Fibroblast of the aortic adventitia (primary cell): ENCODE measurements at regions not wholly inside any gene's neighbourhood (a gene's known extent, or its start where the extent isn't known, plus 50 kb on each side); places are given as distances from the start of the nearest gene placed in this dataset.

Source experiments
- DNase-seq: peaks from one replicate; pipeline ENCODE4 v3.0.0-alpha.2; 2010; ENCODE audit warnings: low read depth
- H3K4me3 ChIP-seq: 2 replicates; pipeline ENCODE4 v1.5.1; 2011; ENCODE audit warnings: low read depth, mild to moderate bottlenecking, control low read depth, low read length, moderate library complexity
- CTCF ChIP-seq: IDR thresholded peaks from 2 replicates; pipeline ENCODE4 v1.5.1; 2011; ENCODE audit warnings: mild to moderate bottlenecking, low read length, control low read depth, inconsistent platforms; ENCODE audit not compliant: insufficient read depth

DNA sequence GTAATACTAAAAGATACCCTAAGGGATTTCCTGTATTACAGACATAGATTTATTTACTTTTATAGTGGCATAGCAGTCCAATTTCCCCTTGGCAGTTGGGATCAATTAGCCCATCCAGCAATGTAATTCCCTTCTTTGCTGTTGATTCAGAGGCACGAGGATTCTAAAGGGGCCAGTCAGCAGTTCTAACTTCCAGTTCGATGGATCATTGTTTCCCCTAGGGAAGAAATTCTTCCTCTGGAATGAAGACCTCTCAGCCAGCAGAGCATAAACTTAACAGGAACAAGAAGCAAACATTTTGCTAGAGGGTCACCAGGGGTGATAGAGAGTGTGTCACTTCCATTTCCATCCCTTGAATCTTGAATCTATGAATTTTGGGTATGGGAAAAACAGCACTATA, 395.7 kb upstream of the NOVA1 start:
- DNase-seq: peak; percentile 2
- TF ChIP-seq CTCF: no peak
- no peak overlapping the region for H3K4me3 ChIP-seq

- H3K4me3 ChIP-seq: no peak overlapping the region
- DNase-seq: no peak
- TF ChIP-seq CTCF: no peak
Measured at GRCh38 chr14:26995301-26995700, 397.5 kb upstream of the NOVA1 start.

GRCh38 chr14:26996246-26996645, 398.4 kb upstream of the NOVA1 start:
- DNase-seq: no peak
- no peak for TF ChIP-seq CTCF
- no peak overlapping the region for H3K4me3 ChIP-seq

- no peak overlapping the region for H3K4me3 ChIP-seq
- DNase-seq: no peak
- no peak for TF ChIP-seq CTCF
Measured at GRCh38 chr14:27002179-27002578, 404.3 kb upstream of the NOVA1 start.

DNA sequence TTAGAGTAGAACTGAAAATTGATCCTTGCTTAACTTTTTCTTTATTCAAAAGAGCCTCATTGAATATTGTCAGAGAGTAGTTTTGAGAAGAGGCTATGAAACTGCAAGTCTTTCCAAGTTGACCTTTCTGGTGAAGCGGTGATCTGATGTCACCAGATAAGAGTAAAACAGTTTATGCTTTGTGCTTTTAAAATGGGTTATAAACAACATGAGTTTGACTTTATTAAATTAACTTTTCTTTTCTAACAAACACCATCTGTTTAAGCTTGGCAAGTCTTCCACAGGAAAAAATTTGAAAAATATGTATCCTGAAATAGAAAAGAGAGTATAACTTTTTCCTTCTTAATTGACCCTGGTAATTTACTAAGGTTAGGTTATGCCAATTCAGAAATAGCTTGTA, 408.7 kb upstream of the NOVA1 start:
- no peak for DNase-seq
- no peak overlapping the region for H3K4me3 ChIP-seq
- no peak for TF ChIP-seq CTCF

DNA sequence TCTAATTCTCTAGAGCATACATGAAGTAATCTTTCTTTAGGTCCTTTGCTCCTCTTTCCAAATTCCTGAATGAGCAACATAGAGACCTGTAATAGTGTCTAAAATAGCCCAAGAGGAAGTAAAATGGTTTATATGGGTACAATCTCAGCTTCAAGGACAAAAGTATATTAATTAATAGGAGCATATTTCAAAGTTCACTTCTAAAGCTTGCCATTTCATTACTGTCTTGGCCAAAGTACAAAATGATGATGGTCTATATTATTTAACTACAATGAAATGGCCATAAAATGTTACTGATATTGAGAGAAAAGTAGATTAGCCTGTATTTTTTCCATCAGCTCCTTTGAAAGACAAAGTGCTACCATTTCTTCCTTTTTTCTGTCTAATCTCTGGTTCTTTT, 410.4 kb upstream of the NOVA1 start:
- no peak for TF ChIP-seq CTCF
- no peak for DNase-seq

GRCh38 chr14:27012641-27013040, 414.8 kb upstream of the NOVA1 start:
- no peak for TF ChIP-seq CTCF
- no peak for DNase-seq
- no peak overlapping the region for H3K4me3 ChIP-seq

More for the DNA sequence above, 410.4 kb upstream of the NOVA1 start:
- H3K4me3 ChIP-seq: no peak overlapping the region
